PFSK-1 (cell line): ENCODE measurements at regions not wholly inside any gene's neighbourhood (a gene's known extent, or its start where the extent isn't known, plus 50 kb on each side); places are given as distances from the start of the nearest gene placed in this dataset.

Experiments
- POLR2AphosphoS5 ChIP-seq: IDR thresholded peaks from 2 replicates; pipeline ENCODE4 v1.6.1; 2012; ENCODE audit warnings: low read depth, mild to moderate bottlenecking, control low read depth, low read length, moderate library complexity
- REST ChIP-seq, 2 experiments: IDR thresholded peaks; 2 replicates each; pipeline versions ENCODE4 v1.6.1 to v1.8.0; 2011 to 2012; ENCODE audit warnings: low read depth in 2 of 2, low read length in 2 of 2, control low read depth in 1 of 2, inconsistent platforms in 1 of 2, mild to moderate bottlenecking in 1 of 2, moderate library complexity in 1 of 2; ENCODE audit not compliant: insufficient read depth in 1 of 2
- TAF1 ChIP-seq: IDR thresholded peaks from 2 replicates; pipeline ENCODE4 v1.6.1; 2012; ENCODE audit warnings: low read length, control low read depth, borderline replicate concordance; ENCODE audit not compliant: insufficient read depth

DNA sequence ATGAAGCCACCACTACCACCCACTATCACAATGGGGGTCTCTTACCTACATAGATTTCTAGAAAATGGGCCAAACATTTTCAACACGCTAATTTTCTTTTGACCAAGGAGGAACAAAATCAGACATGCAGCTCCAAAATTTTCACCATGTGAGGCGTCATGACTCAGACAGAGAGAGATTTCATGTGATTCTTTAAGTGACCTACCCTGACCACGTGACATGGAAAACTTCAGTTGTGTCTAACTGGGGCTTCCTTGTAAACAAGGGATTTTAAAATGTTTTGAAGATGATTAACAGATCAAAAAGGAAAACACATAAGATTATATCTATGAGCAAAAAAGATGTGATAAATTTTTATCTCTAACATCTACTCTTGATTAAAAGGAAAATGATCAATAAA is 199.2 kb downstream of the TBXT start:
- TF ChIP-seq REST (IDR thresholded peaks at IDR 0.05; ENCODE audit: insufficient read depth in 1 of 2, low read depth in 2 of 2, low read length in 2 of 2) (no peak), POLR2AphosphoS5 (no peak), TAF1 (no peak)
